Aorta (tissue), 5 donors: ENCODE measurements at regions not wholly inside any gene's neighbourhood (a gene's known extent, or its start where the extent isn't known, plus 50 kb on each side); places are given as distances from the start of the nearest gene placed in this dataset.

Source experiments
- ATAC-seq: fragments of 200-7000 bp; cut with Tn5 transposase; one replicate; pipeline ENCODE4 v1.9.1; 2022; ENCODE audit warnings: moderate library complexity; ENCODE audit not compliant: low FRiP score
- DNase-seq, 2 donors: peaks; one replicate each; pipeline ENCODE4 v3.0.0-alpha.2; 2020
- H3K27ac ChIP-seq, 2 donors: one replicate each; pipeline ENCODE4 v1.5.1; 2013; ENCODE audit warnings: low read length in 2 of 2, mild to moderate bottlenecking in 2 of 2, moderate library complexity in 2 of 2, control low read depth in 1 of 2, inconsistent platforms in 1 of 2, low read depth in 1 of 2
- H3K27me3 ChIP-seq, 2 donors: one replicate each; pipeline ENCODE4 v1.6.1; 2013; ENCODE audit warnings: control low read depth in 1 of 2, low read length in 1 of 2, mild to moderate bottlenecking in 1 of 2, moderate library complexity in 1 of 2; ENCODE audit not compliant: insufficient read depth in 2 of 2, control insufficient read depth in 1 of 2
- H3K36me3 ChIP-seq, 2 donors: one replicate each; pipeline ENCODE4 v1.6.1; 2013; ENCODE audit warnings: control low read depth in 1 of 2, low read length in 1 of 2, mild to moderate bottlenecking in 1 of 2; ENCODE audit not compliant: insufficient read depth in 2 of 2, control insufficient read depth in 1 of 2
- H3K4me1 ChIP-seq, 2 donors: one replicate each; pipeline ENCODE4 v1.6.1; 2013; ENCODE audit warnings: low read length in 2 of 2, control low read depth in 1 of 2, mild to moderate bottlenecking in 1 of 2, moderate library complexity in 1 of 2; ENCODE audit not compliant: insufficient read depth in 2 of 2, control insufficient read depth in 1 of 2
- H3K4me3 ChIP-seq, 2 donors: one replicate each; pipeline ENCODE4 v1.5.1; 2013; ENCODE audit warnings: low read length in 2 of 2, control low read depth in 1 of 2, mild to moderate bottlenecking in 1 of 2
- H3K9me3 ChIP-seq: one replicate; pipeline ENCODE4 v1.6.1; 2013; ENCODE audit warnings: mild to moderate bottlenecking, low read length; ENCODE audit not compliant: control insufficient read depth
- WGBS, 2 donors: extraction: QIAGEN DNeasy Blood & Tissue Kit; methylation state at CpG; one replicate each; pipeline ENCODE4 v1.1.7; 2013; 5-methylcytosine and 5-hydroxymethylcytosine counted together
- intact Hi-C, 2 donors: fragments of 100-400 bp; cut with DNase I; formaldehyde crosslinking; loops; one replicate each; pipeline versions ENCODE4 v1.14.2 to v1.15.0; 2022
- donor health status: healthy with polysubstance abuse.
- donor health status: Bipolar disorder and iron deficiency.
- donor health status: DM: no; HTN: no; CAD: no.
- donor health status: DM: no; HTN: no; CAD: no.
- donor health status: DM: yes; HTN: yes; CAD: no.

DNA sequence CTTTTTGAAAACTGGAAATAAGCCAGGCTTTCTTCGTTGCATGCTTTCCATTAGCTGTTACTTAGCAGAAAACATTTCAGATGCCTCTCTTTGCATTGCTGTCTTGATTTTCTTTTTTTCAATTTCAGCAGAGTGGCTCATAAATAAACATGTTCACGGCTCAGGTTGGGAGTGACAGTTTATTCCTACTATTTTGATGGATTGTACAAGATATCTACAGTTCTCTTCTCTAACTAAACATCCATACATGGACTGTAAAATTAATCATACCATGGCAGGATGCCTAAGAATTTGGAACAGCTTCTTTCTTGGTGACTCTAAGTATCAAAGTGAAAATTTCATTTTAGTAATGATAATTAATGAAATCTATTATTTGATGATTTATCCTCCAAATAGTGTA lies 130.5 kb upstream of the EPHA7 start:
- intact Hi-C loops, result no loop called here
- H3K4me3 ChIP-seq, result no peak overlapping the region
- no peaks in the 10 kb centered on the region for H3K9me3 ChIP-seq
- H3K27ac ChIP-seq, result no peak overlapping the region
- no peak for DNase-seq
- 10 to 15% methylated on average over 2 of the region's 2 CpGs for WGBS, 2 donors
- H3K36me3 ChIP-seq, result no peaks in the 10 kb centered on the region
- no peaks in the 10 kb centered on the region for H3K27me3 ChIP-seq
- H3K4me1 ChIP-seq, result no peaks in the 10 kb centered on the region
- ATAC-seq, result no peak

DNA sequence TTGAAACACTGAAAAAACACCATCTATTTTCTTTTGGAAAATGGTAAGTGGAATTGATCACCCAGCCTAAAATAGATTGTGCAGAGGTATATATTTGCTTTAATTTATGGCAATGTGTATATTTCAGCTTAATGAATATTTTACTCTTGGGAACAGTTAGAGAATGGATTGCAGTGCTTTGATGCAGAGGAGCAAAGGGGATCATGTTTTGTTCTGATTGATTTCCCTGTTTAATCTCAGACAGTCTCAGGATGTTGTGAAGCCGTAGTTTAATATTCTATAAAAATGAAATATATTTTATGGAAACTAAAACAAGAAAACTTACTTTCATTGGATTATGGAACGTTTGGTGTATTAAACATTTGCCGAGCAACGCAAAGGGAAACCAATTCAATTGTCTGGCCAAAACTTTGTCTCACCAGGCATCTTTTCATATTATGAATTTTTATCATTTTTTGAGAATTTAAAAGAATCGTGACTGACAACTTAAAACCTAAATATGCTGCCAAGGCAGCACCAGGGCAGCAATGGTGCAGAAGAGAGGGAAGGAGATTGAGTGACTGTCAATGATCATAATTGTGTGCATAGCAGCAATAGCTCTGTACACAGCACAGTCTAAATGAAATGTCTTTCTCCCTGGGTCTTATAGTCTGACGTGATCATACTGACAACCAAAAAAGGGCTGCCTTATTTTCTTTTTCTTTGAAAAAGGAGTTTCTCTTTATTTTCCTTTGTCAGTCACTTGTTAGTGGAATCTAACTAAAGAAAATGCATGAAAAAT lies 105.5 kb upstream of the EPHA7 start:
- Histone ChIP-seq H3K27ac (no peak overlapping the region), H3K4me1 (no peaks in the 10 kb centered on the region), H3K27me3 (no peaks in the 10 kb centered on the region), H3K36me3 (no peaks in the 10 kb centered on the region), H3K9me3 (no peaks in the 10 kb centered on the region), H3K4me3 (no peak overlapping the region)
- intact Hi-C loops, result no loop called here
- DNase-seq (no peak), ATAC-seq (no peak)
- WGBS, 2 donors, result 53 to 64% methylated on average over 6 of the region's 6 CpGs

- ATAC-seq (no peak), DNase-seq (no peak)
- no peak overlapping the region for H3K4me3 ChIP-seq
- H3K27me3 ChIP-seq, result no peaks in the 10 kb centered on the region
- H3K4me1 ChIP-seq, result no peaks in the 10 kb centered on the region
- no peaks in the 10 kb centered on the region for H3K36me3 ChIP-seq
- H3K27ac ChIP-seq, result no peak overlapping the region
- WGBS, 2 donors, result 0 to 14% methylated on average over 1 of the region's 1 CpG
- intact Hi-C loops, result no loop called here
- H3K9me3 ChIP-seq, result no peaks in the 10 kb centered on the region
Observed at GRCh38 chr6:93523365-93523764, 104.0 kb upstream of the EPHA7 start.

- intact Hi-C loops, result no loop called here
Observed at GRCh38 chr6:93516441-93516840, 97.1 kb upstream of the EPHA7 start.

DNA sequence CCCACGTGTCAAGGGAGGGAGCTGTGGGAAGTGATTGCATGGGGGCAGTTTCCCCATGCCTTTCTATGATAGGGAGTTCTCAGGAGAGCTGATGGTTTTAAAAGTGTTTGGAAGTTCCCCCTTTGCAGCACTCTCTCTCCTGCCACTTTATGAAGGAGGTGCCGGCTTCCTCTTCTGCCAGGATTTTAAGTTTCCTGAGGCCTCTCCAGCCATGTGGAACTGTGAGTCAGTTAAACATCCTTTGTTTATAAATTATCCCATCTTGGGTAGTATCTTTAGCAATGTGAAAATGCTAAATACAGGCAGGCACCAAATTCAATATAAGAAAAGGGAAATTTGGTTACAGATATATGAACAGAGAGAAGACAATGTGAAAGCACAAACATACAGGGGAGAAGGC lies 96.4 kb upstream of the EPHA7 start:
- Histone ChIP-seq H3K4me3 (no peak overlapping the region), H3K36me3 (no peaks in the 10 kb centered on the region), H3K9me3 (no peaks in the 10 kb centered on the region), H3K4me1 (no peaks in the 10 kb centered on the region), H3K27ac (no peak overlapping the region), H3K27me3 (no peaks in the 10 kb centered on the region)
- intact Hi-C loops, result no loop called here
- no peak for ATAC-seq
- no peak for DNase-seq
- WGBS, 2 donors, result 63 to 69% methylated on average over 2 of the region's 2 CpGs

More at GRCh38 chr6:93516441-93516840, 97.1 kb upstream of the EPHA7 start:
- Histone ChIP-seq H3K4me1 (no peaks in the 10 kb centered on the region), H3K36me3 (no peaks in the 10 kb centered on the region), H3K9me3 (no peaks in the 10 kb centered on the region), H3K4me3 (no peak overlapping the region), H3K27me3 (no peaks in the 10 kb centered on the region), H3K27ac (no peak overlapping the region)
- DNase-seq, result no peak
- WGBS, 2 donors, result 83% methylated on average over 2 of the region's 2 CpGs
- no peak for ATAC-seq

DNA sequence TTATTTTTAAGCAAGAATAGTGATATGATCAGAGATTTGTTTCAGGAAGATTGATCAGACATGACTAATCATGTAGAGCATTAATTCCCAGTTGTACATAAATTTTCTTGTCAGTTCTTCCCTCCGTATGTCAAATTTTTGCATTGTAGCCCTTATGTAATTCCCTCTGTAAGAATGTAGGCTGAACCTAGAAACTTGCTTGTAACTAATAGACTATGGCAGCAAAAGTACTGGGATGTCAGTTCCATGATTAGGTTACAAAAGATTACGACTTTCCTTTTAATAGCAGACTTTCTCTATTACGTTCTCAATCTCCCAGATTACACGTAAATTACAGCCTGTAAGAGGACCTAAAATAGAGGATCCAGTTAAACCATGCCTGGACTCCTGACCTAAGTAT lies 79.4 kb upstream of the EPHA7 start:
- ATAC-seq (no peak), DNase-seq (no peak)
- no peak overlapping the region for H3K27ac ChIP-seq
- no peaks in the 10 kb centered on the region for H3K36me3 ChIP-seq
- H3K4me3 ChIP-seq, result no peak overlapping the region
- H3K4me1 ChIP-seq, result no peaks in the 10 kb centered on the region
- H3K27me3 ChIP-seq, result no peaks in the 10 kb centered on the region
- intact Hi-C loops, result no loop called here
- 69 to 76% methylated on average over 4 of the region's 4 CpGs for WGBS, 2 donors
- H3K9me3 ChIP-seq, result no peaks in the 10 kb centered on the region

GRCh38 chr6:93496548-93496947 lies 77.2 kb upstream of the EPHA7 start:
- Histone ChIP-seq H3K27ac (no peak overlapping the region), H3K36me3 (no peaks in the 10 kb centered on the region), H3K4me1 (no peaks in the 10 kb centered on the region), H3K4me3 (no peak overlapping the region), H3K27me3 (no peaks in the 10 kb centered on the region), H3K9me3 (no peaks in the 10 kb centered on the region)
- intact Hi-C loops, result no loop called here
- ATAC-seq (no peak), DNase-seq (no peak)
- 73 to 76% methylated on average over 2 of the region's 2 CpGs for WGBS, 2 donors

DNA sequence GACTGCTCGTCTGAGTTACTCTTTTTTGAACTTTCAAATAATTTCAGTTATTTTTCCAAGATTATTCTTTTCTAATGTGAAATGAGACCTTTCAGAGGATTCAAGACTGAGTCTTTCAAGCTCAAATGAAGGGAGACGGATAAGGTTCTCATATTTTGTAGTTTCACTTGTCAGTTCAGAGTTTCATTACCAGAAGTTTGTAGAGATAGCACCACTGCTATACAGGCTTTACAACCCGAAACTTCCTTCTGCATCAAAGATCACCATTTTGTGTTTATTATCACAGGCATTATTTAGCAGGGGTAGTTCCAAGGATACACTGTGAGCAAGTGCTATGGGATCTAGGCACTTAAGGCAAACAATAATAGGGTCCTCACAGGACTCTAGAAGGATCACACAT lies 74.7 kb upstream of the EPHA7 start:
- no peaks in the 10 kb centered on the region for H3K9me3 ChIP-seq
- ATAC-seq, result no peak
- no peaks in the 10 kb centered on the region for H3K4me1 ChIP-seq
- intact Hi-C loops, result no loop called here
- no peak overlapping the region for H3K4me3 ChIP-seq
- no peaks in the 10 kb centered on the region for H3K27me3 ChIP-seq
- no peak for DNase-seq
- 79 to 82% methylated on average over 3 of the region's 3 CpGs for WGBS, 2 donors
- H3K27ac ChIP-seq, result no peak overlapping the region
- H3K36me3 ChIP-seq, result no peaks in the 10 kb centered on the region

GRCh38 chr6:93474733-93475179 lies 55.4 kb upstream of the EPHA7 start:
- Histone ChIP-seq H3K27me3 (no peaks in the 10 kb centered on the region), H3K36me3 (no peaks in the 10 kb centered on the region), H3K9me3 (no peaks in the 10 kb centered on the region), H3K27ac (no peak overlapping the region), H3K4me3 (no peak overlapping the region), H3K4me1 (no peaks in the 10 kb centered on the region)
- DNase-seq (no peak), ATAC-seq (no peak)
- 87 to 88% methylated on average over 5 of the region's 5 CpGs for WGBS, 2 donors
- intact Hi-C loops, result no loop called here
